HG03571 (cell line): ENCODE measurements at regions not wholly inside any gene's neighbourhood (a gene's known extent, or its start where the extent isn't known, plus 50 kb on each side); places are given as distances from the start of the nearest gene placed in this dataset.

Experiments
- ATAC-seq: cut with Tn5 transposase; IDR thresholded peaks from one replicate; pipeline ENCODE4 v1.9.1; 2021; ENCODE audit not compliant: unreplicated experiment

GRCh38 chr10:55274367-55274766 lies 473.3 kb upstream of the PCDH15 start:
- no peak for ATAC-seq

GRCh38 chr10:55273946-55274345 lies 472.9 kb upstream of the PCDH15 start:
- no peak for ATAC-seq

- ATAC-seq: no peak
These were observed 471.9 kb upstream of the PCDH15 start for GRCh38 chr10:55272886-55273285.

- no peak for ATAC-seq
These were observed 465.8 kb upstream of the PCDH15 start for GRCh38 chr10:55266797-55267196.

GRCh38 chr10:55263327-55263726 lies 462.3 kb upstream of the PCDH15 start:
- ATAC-seq: no peak

DNA sequence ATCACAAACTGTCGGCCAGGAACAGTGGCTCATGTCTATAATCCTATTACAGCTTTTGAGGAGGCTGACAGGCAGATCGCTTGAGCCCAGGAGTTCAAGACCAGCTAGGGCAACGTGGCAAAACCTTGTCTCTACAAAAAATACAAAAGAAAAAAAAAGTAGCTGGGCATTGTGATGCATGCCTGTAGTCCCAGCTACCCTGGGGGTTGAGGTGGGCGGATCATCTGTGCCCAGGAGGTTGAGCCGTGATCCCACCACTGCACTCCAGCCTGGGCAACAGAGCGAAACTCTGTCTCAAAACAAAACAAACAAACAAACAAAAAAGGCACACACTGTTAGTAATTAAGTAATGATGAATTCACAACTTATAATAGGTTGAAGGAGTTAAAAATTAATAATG lies 441.5 kb upstream of the PCDH15 start:
- no peak for ATAC-seq

- ATAC-seq: no peak
These were observed 436.4 kb upstream of the PCDH15 start for GRCh38 chr10:55237462-55237861.

DNA sequence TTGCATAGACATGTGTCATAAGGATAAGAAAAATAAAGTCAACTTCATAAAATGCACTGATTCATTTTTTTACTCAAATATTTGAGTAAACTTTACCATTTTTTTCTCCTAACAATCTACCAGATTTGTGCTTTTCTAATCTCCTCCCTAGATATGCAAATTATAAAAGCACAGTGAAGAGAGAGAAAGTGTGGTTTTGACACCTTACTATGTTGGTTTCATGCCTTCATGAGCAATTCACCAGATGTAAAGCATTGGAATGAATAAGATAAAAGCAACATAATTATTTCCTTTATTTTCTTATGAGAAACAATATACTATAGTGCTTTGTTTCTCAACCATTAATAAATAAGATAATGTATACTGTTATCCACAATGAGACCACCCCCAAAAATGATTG lies 432.5 kb upstream of the PCDH15 start:
- ATAC-seq: peak; percentile 98

DNA sequence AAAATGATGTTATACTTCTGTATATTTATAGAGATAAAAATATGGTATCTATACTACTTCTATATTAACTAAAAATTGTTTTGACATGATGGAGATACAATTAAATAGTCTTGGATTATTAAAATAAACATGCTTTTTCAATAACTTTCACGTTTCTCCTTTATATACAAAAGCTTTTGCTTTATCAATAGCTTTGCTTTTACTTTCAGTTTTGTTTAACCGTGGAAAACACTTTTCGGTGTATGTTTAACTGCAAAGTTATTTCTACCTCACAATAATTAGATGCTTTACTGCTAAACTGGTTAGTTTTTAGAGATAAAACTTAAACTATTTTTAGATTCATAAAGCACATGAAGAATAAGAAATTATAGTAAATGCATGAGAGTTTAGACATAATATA lies 432.1 kb upstream of the PCDH15 start:
- peak; percentile 40 for ATAC-seq

- no peak for ATAC-seq
These were observed 431.5 kb upstream of the PCDH15 start for GRCh38 chr10:55232553-55232952.

- ATAC-seq: no peak
These were observed 426.9 kb upstream of the PCDH15 start for GRCh38 chr10:55227967-55228366.

- no peak for ATAC-seq
These were observed 423.2 kb upstream of the PCDH15 start for GRCh38 chr10:55224007-55224781.

DNA sequence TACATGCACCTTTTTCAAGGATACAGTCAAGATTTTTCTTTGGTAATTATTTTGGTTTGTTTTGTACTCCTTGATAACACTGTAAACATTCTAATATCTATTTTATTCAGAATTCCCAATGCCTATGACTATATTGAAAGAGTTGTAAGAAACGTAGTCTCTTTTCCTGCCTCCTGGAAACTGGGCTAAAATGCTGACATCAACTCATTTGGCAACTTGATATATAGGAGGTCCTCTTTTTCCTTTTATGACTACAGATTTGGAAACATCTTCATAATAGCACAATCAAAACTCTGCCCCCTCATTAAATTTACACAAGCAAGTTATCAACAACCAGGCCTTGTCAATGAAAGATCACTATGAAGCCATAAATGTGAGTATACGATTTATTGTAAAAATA lies 422.3 kb upstream of the PCDH15 start:
- ATAC-seq: no peak

DNA sequence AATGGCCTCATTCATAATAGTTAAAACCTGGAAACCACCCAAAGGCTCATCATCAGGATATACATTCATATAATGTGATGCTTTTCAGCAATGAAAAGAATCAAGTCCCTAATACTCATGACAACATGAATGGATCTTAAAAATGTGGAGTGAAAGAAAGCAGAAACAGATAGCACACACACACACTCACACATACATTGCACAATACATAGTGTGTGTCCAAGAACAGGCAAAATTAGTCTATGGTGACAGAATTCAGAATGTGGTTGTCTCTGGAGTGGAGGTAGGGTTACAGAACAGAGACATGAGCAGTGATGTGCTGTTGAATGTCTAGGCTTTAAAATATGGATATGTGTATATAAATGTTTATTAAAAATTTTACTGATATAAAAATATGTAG lies 419.9 kb upstream of the PCDH15 start:
- no peak for ATAC-seq

DNA sequence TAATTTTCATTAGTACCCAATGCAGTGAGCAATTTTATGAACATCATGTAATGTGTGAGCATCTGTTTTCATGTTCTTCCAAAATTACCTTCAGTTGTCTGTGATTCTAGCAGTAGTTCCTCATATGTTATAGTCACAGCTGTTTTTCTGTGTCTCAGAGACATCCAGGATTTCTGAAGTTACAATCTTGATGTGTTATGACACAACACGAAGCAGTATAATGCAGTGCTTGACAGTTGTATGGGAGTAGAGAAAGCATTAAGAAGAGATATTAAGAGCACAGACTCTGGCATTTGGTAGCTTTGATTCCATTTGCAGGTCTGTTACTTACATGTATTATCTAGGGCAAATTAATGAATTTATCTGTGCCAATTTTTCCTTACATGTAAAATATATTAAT lies 414.7 kb upstream of the PCDH15 start:
- no peak for ATAC-seq

DNA sequence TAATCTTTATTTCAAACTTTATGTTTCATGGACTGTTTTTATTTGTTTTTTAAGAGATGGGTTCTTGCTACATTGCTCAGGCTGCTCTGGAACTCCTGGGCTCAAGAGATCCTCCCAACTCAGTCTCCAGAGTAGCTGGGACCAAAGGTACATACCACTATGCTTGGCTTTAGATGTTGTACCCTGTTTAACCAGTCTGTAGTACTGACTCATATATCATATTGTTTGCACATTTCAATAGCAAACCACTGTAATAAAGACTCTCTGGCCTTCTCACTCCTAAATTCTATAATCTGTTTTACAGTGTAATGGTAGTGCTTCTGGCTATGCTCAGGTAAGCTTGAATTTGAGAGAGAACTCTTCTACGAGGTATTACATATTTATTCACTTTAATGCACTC lies 413.6 kb upstream of the PCDH15 start:
- no peak for ATAC-seq

DNA sequence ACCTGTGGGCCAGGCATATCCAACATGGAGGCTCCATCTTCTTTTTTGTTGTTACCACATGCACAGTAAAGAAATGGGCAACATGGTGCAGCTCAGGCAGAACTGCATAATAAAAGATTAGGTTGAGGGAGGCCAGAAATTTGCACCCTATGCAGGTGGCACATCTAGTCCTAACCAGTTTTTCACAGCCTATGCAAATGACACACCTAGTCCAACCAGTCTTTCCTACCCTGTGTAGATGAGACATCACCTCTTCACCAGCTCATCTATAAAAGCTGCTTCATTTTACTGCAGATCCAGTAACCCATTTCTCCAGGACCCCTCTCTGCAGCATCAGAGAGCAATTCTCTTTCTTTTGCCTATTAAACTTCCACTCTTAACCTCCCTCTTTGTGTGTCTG lies 411.0 kb upstream of the PCDH15 start:
- no peak for ATAC-seq

- ATAC-seq: no peak
These were observed 402.8 kb upstream of the PCDH15 start for GRCh38 chr10:55203874-55204273.

GRCh38 chr10:55203319-55203718 lies 402.3 kb upstream of the PCDH15 start:
- no peak for ATAC-seq

GRCh38 chr10:55200020-55200419 lies 399.0 kb upstream of the PCDH15 start:
- ATAC-seq: no peak

- no peak for ATAC-seq
These were observed 390.3 kb upstream of the PCDH15 start for GRCh38 chr10:55191236-55191860.

GRCh38 chr10:55183993-55184392 lies 383.0 kb upstream of the PCDH15 start:
- peak; percentile 44 for ATAC-seq

GRCh38 chr10:55180357-55180756 lies 379.3 kb upstream of the PCDH15 start:
- no peak for ATAC-seq
